Medulla oblongata (tissue), 1 donor: ENCODE measurements at regions not wholly inside any gene's neighbourhood (a gene's known extent, or its start where the extent isn't known, plus 50 kb on each side); places are given as distances from the start of the nearest gene placed in this dataset.

Source experiments
- DNase-seq: peaks from one replicate; pipeline ENCODE4 v3.0.0-alpha.2; 2015; ENCODE audit errors: extremely low spot score

GRCh38 chr5:117235786-117236185 lies 661.2 kb upstream of the SEMA6A start:
- DNase-seq, result no peak

- no peak for DNase-seq
Measured at GRCh38 chr5:117230375-117230774, 655.8 kb upstream of the SEMA6A start.

DNA sequence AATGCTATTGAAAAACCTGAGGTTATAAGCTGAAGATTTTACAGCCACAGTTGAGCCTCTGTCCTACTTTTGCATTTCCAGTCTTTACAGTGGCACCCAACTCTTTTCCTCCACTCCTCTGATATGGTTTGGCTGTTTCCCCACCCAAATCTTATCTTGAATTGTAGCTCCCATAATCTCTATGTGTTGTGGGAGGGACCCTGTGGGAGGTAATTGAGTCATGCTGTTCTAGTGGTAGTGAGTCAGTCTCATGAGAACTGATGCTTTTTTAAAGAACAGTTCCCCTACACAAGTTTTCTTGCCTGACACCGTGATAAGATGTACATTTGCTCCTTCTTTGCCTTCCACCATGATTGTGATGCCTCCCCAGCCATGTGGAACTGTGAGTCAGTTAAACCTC lies 646.1 kb upstream of the SEMA6A start:
- no peak for DNase-seq

DNA sequence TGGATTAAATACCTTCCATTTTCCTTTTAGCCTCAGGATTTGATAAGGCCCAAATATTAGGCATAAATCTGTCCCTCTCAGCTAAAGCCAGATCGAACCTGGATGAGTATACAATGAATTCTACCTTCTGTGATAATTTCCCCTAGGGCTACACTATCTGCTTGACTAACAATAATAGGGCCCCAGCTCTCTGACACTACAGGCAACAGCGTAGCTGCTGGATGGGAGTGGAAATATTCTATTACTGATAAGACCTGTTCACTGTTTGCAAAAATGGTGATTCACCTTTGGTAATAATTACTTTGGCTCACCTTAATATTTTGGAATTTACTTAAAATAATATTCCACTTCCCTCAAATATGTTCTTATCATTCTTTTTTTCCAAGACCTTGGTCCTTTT lies 644.2 kb upstream of the SEMA6A start:
- no peak for DNase-seq

- no peak for DNase-seq
Measured at GRCh38 chr5:117212866-117213265, 638.2 kb upstream of the SEMA6A start.

DNA sequence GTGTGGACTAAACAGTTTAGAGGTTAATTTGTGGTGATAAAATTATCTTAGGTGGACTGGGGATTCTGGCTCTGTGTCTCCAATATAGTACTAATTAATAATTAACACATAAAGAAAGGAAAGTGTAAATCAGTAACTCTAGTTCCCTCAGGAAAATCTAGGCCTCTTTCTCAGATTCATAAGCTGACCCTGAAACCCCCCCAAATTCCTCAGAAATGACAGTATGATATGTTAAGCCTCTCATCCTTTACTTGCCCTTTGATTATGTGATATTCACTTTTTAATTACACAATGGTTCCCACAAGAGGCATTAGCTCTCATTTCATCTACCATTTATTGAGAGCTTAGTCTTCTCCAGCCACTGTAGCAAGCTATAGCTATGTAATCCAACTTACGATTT lies 636.2 kb upstream of the SEMA6A start:
- DNase-seq, result no peak

- no peak for DNase-seq
Measured at GRCh38 chr5:117209479-117209878, 634.9 kb upstream of the SEMA6A start.

- DNase-seq, result no peak
Measured at GRCh38 chr5:117207088-117207668, 632.6 kb upstream of the SEMA6A start.

- no peak for DNase-seq
Measured at GRCh38 chr5:117205894-117206293, 631.3 kb upstream of the SEMA6A start.

GRCh38 chr5:117204926-117205869 lies 630.6 kb upstream of the SEMA6A start:
- DNase-seq, result peak; percentile 15

- no peak for DNase-seq
Measured at GRCh38 chr5:117204404-117204803, 629.8 kb upstream of the SEMA6A start.

GRCh38 chr5:117203584-117203983 lies 629.0 kb upstream of the SEMA6A start:
- DNase-seq, result no peak

GRCh38 chr5:117201001-117201400 lies 626.4 kb upstream of the SEMA6A start:
- no peak for DNase-seq

- no peak for DNase-seq
Measured at GRCh38 chr5:117195076-117195475, 620.5 kb upstream of the SEMA6A start.

- no peak for DNase-seq
Measured at GRCh38 chr5:117191251-117191650, 616.6 kb upstream of the SEMA6A start.

GRCh38 chr5:117189784-117190183 lies 615.2 kb upstream of the SEMA6A start:
- DNase-seq, result no peak

DNA sequence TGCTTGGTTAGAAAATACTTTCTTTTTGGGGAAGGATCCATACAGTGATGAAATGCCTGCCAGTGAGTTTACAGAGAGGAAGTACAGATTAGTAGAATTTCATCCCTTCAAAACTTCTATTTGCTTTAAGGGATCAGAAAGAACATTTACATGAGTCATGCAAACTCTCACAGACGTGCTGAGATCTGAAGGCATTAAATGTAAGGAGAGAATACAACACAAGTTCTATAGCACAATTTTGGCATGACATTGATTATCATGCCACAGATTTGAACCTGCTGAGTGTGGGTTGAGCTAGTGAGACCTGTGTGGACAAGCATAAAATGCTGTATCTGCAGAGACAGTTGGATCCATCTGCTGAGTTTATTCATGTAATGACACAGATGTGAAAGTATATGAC lies 613.6 kb upstream of the SEMA6A start:
- no peak for DNase-seq

DNA sequence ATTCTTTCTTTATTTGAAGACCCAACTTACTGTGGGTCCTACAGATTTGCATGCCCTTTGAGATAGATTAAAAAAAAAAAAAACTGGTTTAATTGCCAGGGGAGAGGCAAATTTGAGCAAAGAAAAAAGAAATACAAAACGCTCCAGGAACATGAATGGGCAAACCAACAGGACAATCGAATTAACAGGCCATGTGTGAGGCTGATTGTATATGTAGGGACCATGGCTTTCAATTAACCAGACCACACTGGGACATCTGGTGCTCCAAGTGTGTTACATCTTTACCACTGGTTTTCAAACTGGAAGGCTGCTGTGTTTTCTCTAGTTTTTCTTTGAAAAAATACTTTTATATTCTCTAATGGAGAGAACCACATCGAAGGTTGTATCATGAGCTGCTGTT lies 612.1 kb upstream of the SEMA6A start:
- no peak for DNase-seq

DNA sequence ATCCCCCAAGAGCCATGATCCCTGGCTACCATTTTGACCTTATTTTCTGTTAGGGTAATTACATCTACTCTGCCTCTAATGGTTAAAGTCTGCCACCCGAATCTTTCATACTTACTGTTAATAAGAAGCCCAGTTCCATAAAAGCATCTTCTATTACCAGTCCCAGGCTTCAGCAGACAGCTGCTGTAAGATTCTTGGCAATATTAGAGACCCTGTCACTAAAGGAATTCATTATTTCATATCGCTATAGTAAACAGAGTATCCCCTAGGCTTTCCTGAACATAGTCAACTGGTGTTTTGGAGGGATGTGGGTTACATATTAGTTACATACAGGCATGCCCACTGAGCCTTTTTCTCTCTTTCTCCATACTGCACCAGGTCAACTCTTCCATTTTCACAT lies 608.7 kb upstream of the SEMA6A start:
- DNase-seq, result no peak

DNA sequence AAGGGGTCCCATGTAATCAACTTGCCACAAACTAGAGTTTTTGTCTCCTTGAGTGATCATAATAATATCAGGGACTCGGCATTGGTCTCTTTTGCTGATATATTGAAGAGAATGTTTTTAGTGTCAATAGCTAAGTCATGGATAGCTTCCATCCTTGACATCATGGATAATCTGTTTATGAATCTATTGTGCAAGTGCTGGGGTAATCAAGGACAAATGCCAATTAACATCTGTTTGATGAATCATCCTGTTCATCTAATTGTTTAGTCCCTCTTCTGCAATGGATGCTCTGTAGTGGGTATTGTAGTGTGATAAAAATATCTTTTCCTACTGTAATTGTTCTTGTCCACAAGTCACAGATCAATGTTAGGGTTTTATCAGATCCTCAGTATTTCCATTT lies 607.5 kb upstream of the SEMA6A start:
- DNase-seq, result peak; percentile 43

DNA sequence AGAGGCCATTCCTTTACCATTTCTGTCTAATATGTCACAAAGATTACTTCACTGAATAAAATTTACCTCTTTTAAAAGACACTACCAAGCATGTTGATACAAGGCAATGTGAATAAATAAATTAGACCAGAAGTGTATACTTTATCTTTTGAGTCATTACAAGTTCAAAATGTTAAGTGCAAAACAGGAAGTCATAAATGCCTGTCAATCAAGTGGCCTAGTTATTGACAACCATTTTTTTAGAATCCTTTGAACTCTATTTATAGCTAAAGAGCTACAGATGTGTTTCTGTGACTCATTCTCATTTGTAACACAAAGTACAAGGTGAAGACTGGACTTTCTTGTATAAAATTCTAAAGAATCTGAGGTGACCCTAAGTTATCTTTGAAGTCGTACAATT lies 602.7 kb upstream of the SEMA6A start:
- no peak for DNase-seq

- DNase-seq, result peak; percentile 39
Measured at GRCh38 chr5:117165068-117165467, 590.4 kb upstream of the SEMA6A start.

GRCh38 chr5:117161718-117162335 lies 587.2 kb upstream of the SEMA6A start:
- peak; percentile 36 for DNase-seq
